Suppressor macrophage treated with lipopolysaccharide for 4 hours (primary cell): ENCODE measurements at regions not wholly inside any gene's neighbourhood (a gene's known extent, or its start where the extent isn't known, plus 50 kb on each side); places are given as distances from the start of the nearest gene placed in this dataset.
"Not testable (repeated sequence)": the region's sequence is repeated elsewhere in the genome, so short reads cannot be mapped to it uniquely, and the experiment has no call there.

Source experiments
- DNase-seq: peaks from one replicate; pipeline ENCODE4 v3.0.0-alpha.2; 2020

- not testable (repeated sequence) for DNase-seq
Observed at GRCh38 chr3:106486945-106487639, 618.3 kb upstream of the CBLB start.

- no peak for DNase-seq
Observed at GRCh38 chr3:106488331-106488730, 619.5 kb upstream of the CBLB start.

- no peak for DNase-seq
Observed at GRCh38 chr3:106491796-106492195, 623.0 kb upstream of the CBLB start.

GRCh38 chr3:106508331-106508893, 639.6 kb upstream of the CBLB start:
- no peak for DNase-seq

- no peak for DNase-seq
Observed at GRCh38 chr3:106510206-106510605, 641.4 kb upstream of the CBLB start.

GRCh38 chr3:106512846-106513245, 644.0 kb upstream of the CBLB start:
- DNase-seq = no peak

- DNase-seq = no peak
Observed at GRCh38 chr3:106514431-106514830, 645.6 kb upstream of the CBLB start.

GRCh38 chr3:106518516-106518915, 649.7 kb upstream of the CBLB start:
- DNase-seq = no peak

GRCh38 chr3:106522397-106522796, 653.6 kb upstream of the CBLB start:
- DNase-seq = no peak

- no peak for DNase-seq
Observed at GRCh38 chr3:106528932-106529331, 660.1 kb upstream of the CBLB start.

GRCh38 chr3:106529738-106530137, 660.9 kb upstream of the CBLB start:
- DNase-seq = no peak

- no peak for DNase-seq
Observed at GRCh38 chr3:106530367-106530766, 661.6 kb upstream of the CBLB start.

GRCh38 chr3:106531771-106532329, 663.0 kb upstream of the CBLB start:
- DNase-seq = not testable (repeated sequence)

GRCh38 chr3:106533093-106533787, 664.4 kb upstream of the CBLB start:
- no peak for DNase-seq

GRCh38 chr3:106533788-106534160, 665.0 kb upstream of the CBLB start:
- DNase-seq = no peak

- DNase-seq = peak; percentile 21
Observed at GRCh38 chr3:106534206-106534605, 665.4 kb upstream of the CBLB start.

GRCh38 chr3:106540743-106541142, 671.9 kb upstream of the CBLB start:
- DNase-seq = no peak

GRCh38 chr3:106542101-106542769, 673.4 kb upstream of the CBLB start:
- DNase-seq = no peak

- no peak for DNase-seq
Observed at GRCh38 chr3:106552351-106553043, 683.7 kb upstream of the CBLB start.

- peak; percentile 48 for DNase-seq
Observed at GRCh38 chr3:106560451-106560966, 691.7 kb upstream of the CBLB start.

- no peak for DNase-seq
Observed at GRCh38 chr3:106566277-106566676, 697.5 kb upstream of the CBLB start.

GRCh38 chr3:106570426-106570825, 701.6 kb upstream of the CBLB start:
- DNase-seq = no peak

- DNase-seq = no peak
Observed at GRCh38 chr3:106573605-106574004, 704.8 kb upstream of the CBLB start.
